ENCODE measurements at regions not wholly inside any gene's neighbourhood (a gene's known extent, or its start where the extent isn't known, plus 50 kb on each side); places are given as distances from the start of the nearest gene placed in this dataset.
A peak's percentile ranks its signal among the peaks of the same experiment; 100 is the strongest.

DNA sequence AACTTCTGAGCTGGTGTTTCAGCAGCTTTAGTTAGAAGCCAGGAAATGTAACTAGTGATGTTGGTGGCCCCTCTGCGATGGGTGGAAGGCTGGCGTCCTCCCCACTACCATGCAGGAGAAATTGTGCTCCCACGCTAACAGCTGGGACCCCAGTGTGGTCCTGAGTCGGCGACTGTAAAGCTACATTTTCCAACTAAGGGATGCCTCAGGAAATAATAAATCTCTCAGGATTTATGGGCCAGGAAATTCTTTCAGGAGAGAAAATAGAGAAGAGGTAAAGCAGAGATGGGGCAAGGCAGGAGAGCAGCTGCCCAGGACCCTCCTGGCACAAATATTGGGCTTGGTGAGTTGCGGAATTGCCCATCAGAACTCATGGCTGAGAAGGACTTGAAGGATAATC, 186.9 kb downstream of the OPA1 start:
- no peak for DNase-seq (ENCODE audit: low read depth in 4 of 4, low spot score in 2 of 4)

- DNase-seq (ENCODE audit: low read depth in 4 of 4, low spot score in 2 of 4), result no peak
Observed at GRCh38 chr3:193780397-193780796, 187.4 kb downstream of the OPA1 start.

GRCh38 chr3:193780810-193781478, 187.9 kb downstream of the OPA1 start:
- peak in 2 of 4 donors; percentile 85 to 90 for DNase-seq (ENCODE audit: low read depth in 4 of 4, low spot score in 2 of 4)

DNA sequence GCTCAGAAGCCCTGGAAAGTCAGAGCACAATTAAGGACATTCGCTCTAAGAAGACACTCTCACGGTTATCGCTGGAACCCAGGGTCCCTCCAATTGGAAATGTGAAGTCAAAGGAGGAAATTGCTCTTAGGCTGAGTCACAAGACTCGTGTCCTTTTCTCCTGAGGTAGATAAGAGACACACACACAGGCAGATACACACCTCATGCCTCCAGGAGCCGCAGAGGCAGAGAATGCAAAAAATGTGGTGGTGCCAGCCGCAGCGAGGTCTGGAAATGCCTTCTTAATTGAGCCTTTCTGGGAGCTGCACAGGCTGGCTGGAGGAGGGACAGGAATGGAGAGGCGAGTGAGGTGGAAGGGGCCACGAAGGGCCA, 189.3 kb downstream of the OPA1 start:
- no peak for DNase-seq (ENCODE audit: low read depth in 4 of 4, low spot score in 2 of 4)

DNA sequence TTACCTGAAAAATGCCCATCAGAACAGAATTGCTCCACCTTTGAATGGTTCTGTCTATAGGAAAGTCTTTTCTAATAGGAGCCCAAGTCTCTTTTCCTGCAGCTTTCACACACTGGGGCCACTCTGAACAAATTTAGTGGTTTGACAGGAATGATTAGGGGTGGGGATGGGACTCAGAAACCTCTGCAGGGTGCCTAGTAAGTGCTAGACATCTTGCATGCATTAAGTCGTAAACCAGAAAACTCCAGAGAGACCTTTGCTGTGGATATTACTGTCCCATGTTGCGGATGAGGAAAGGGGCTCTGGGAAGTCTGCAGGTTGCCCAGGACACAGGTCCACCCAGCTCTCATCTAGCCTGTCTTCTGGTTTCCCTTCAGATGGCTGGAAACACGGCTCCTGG, 189.7 kb downstream of the OPA1 start:
- DNase-seq (ENCODE audit: low read depth in 4 of 4, low spot score in 2 of 4), result no peak

GRCh38 chr3:193783166-193783896, 190.3 kb downstream of the OPA1 start:
- no peak for DNase-seq (ENCODE audit: low read depth in 4 of 4, low spot score in 2 of 4)

DNA sequence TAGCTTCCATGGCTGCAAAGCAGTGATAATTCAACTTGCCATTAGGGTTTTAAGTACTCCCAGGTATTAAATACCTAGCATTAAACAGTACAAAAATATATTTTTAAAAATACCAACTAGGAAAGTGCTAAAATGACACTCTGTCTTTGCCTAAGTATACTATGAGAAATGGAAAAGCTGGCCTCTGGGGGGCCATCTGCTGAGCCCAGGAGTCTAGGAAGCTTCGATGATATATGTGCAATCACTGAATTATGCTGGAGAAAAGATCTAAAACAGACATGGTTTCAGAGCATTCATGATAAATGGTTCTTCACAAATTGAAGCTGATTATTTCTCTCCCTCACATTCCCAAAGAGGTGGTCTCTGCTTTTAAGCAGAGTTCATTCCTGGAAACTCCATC, 191.8 kb downstream of the OPA1 start:
- DNase-seq (ENCODE audit: low read depth in 4 of 4, low spot score in 2 of 4), result no peak

DNA sequence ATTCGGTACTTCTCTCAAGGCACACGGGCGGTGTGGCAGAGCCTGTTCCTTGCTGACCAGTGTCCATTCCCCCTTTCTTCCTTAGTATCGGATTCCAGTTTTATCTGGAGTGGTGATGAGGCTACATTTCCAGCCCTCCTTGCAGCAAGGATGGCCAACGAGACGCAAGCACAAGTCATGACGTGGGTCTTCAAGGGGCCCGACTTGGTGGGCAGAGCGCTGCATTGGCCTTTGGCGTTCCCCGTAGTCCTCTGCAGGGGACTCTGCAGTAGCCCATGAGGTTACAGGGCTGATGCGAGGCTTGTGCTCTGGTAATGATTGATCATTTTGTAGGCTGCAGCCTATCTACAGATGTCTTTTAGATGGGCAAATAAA, 194.5 kb downstream of the OPA1 start:
- no peak for DNase-seq (ENCODE audit: low read depth in 4 of 4, low spot score in 2 of 4)

DNA sequence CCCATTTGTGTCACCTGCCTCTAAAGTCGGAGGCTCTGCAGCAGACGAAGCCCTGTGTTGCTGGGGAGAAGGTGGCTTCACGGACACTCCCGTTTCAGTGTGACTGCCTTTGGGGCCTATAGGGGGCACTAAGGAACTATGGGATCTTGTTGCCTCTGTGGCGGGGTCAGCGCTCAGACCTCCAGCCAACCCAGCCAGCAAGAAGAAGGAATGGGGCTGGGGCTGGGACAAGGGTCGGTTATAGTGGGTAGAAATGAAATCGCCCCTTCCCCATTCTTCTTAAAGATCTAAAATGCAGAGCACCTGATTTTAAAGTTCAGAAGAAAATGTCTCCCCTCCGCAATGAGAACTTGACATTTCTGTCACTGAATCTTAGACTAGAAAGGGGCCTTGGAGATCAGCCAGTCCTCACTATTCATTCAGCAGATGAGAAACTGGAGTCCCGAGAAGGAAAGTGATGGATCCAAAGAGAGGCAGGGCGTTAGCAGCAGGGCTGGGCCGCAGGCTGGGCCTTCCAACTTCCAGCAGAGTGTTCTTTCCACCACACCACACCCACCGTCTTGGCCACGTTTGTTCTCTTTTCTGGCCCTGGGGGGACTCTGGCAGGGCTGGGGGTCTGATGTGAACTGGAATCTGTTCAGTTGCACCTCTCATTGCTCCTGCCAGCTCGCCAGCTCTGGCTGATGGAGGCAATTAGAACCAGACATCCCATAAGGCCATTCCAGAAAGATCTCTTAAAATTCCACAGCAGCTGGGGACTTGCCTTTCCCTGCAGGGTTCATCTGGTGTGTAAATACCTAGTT, 195.4 kb downstream of the OPA1 start:
- no peak for DNase-seq (ENCODE audit: low read depth in 4 of 4, low spot score in 2 of 4)

GRCh38 chr3:193789455-193789854, 196.4 kb downstream of the OPA1 start:
- DNase-seq (ENCODE audit: low read depth in 4 of 4, low spot score in 2 of 4), result no peak

DNA sequence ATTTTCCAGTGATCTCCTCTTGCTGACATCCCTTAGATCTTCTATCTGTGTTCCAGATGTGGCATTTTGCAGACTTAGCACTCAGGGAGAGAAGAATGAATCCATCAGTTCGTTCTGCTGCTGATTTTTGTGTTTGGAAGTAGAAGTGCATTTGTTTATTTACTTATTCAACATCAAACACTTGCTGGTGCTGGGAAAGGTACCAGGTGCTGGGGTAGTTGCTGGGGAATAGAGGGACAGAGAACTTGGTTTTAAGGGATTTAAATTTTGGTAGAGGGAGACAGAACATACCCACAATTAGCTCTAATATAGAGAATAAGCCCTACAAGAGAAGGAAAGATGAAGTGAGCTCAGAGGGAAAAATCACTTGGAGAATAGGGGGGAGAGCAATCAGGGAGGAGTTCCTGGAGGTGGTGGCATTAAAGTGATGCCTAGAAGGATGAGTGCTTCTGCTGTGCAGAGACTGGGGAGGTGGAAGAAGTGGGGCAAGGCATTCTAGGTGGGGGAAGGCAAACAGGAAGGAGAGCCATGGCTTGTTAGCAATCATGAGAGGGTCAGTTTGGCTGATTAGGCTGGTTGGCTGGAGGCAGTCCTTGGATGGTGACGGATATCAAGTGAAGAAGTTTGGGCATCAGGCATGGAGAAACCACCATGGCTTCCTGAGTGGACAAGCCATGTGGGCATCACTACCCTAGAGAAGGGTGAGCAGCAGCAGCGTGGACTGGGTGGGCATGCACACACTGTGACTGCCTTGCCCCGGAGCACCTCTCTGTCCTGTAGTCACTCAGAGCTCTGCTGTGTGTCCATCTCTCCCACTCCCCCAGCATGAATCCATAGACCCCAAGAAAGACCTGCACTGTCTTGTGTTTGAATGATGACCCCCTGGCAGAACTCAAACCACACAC, 197.3 kb downstream of the OPA1 start:
- no peak for DNase-seq (ENCODE audit: low read depth in 4 of 4, low spot score in 2 of 4)

DNA sequence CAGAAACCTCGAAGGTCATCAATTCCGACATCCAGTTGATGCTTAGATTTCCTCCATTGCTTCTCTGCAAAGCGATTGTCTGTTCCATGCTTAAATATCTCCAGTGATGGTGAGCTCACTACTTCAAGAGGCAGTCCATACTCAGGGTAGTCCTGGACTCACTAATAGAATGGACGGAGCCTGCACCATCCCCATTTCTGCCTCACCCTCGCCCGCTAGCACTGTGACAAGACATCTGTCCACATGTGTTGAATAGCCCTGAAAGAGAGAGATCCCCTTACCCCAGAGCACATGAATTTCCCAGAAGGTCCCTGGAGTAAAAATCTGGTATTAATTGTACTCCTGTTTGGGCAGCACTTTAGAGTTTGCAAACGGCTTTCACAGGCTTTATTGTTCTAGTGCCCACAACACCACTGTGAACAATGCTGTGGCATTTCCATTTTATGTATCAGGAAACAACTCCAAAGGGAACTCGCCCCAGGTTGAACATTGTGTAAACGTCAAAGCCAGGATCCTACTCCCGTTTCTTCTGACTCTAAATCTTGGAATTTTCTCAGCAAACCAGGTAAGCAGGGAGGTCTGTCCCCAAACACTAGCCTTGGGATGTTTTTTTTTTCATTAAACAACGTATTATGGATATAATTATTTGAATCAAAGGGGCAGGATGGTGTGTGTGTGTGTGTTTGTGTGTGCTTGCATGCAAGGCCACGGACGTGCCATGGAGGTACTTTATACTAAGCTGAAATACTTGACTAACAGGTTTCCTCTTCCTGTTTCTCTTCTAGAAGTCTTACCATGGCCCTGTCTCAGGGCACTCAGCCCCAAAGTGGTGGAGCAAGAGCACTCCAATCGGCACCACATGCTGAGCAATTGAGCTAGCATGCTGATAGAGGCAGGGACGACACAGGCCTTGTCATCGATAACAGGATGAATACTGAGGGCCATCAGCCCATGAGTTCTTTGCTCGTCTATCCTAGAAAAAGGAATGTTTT, 198.3 kb downstream of the OPA1 start:
- DNase-seq (ENCODE audit: low read depth in 4 of 4, low spot score in 2 of 4), result no peak

DNA sequence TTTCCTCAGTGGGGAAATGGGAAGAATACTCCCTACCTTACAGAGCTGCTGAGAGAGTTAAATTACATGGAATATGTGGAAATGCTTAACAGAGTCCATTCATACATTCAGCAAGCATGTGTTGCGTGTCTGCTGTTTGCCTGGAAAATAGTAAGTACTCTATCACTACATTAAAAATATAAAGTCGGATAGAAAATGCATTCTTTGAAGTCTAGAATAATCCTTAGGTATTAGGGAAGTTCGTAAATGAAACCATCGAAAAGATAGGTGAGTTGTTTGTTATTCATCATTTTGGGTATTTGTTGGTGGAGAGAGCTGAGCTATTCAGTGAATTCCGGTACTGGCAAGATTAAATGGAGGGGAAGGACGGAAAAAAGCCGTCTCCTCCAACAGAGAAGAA, 200.1 kb downstream of the OPA1 start:
- no peak for DNase-seq (ENCODE audit: low read depth in 4 of 4, low spot score in 2 of 4)

GRCh38 chr3:193794002-193794881, 201.2 kb downstream of the OPA1 start:
- no peak for DNase-seq (ENCODE audit: low read depth in 4 of 4, low spot score in 2 of 4)

DNA sequence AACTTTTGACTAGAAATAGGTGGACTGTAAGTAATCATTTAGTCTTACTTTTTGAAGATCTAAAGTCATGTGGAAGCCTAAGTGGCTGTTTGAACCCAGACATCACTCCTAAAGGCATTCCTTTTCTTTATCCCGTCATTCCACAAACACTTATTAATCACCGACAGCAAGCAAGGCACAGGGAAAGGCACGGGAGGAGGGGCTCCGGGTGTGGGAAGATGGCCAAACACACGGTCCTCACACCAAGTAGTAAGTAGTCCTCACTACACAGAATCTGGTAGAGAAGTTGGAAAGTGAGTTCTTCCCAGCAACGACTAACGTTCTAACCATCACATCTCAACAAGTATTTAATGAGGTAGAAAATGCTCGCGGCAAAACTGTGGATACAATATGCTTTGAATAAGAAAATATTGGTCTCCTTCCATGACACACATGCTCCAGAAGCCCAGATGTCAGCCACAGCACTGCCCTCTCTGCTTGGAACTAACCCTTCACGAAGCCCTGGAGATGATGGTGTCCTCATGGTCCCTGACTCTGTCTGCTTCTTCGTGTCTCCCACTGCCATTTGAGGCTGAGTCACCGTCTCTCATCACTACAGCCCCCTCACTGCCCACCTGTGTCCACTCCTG, 202.2 kb downstream of the OPA1 start:
- DNase-seq (ENCODE audit: low read depth in 4 of 4, low spot score in 2 of 4), result no peak

DNA sequence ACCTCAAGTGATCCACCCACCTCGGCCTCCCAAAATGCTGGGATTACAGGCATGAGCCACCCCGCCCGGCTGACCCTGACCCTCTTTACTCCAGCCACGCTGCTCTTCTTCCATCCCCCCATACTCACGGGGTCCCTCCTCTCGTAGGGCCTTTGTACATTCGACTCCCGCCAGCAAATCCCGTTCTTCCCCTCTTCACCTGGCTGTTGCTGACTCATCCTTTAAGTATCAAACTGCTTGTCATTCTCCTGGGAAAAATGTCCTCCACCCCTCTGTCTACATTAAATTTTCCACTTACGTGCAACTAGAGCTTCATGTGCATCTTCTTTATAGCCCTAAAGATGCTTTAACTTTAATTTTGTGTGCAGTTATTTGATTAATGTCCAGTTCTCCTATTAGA, 203.1 kb downstream of the OPA1 start:
- DNase-seq (ENCODE audit: low read depth in 4 of 4, low spot score in 2 of 4), result no peak

- no peak for DNase-seq (ENCODE audit: low read depth in 4 of 4, low spot score in 2 of 4)
Observed at GRCh38 chr3:193797566-193797965, 204.6 kb downstream of the OPA1 start.

DNA sequence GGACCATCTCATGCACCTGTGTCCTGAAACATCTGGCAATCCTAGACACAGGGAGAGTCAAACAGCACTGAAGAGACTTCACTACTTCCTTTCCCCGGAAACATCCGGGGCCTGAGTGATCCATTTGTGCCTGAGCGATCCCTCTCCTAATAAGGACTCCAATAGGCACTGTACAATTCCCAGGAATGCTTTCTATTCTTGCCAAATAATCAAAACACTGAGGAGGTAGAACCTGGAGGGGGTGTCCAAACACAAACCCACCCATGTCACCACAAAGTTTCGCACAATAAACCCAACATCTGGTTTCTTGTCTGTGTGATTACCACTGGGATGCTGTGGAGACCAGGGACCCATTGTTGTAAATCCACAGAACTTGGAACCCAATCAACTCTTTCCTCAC, 205.0 kb downstream of the OPA1 start:
- DNase-seq (ENCODE audit: low read depth in 4 of 4, low spot score in 2 of 4), result no peak

All from left renal cortex interstitium (tissue), 4 donors.